HEK293 (cell line): ENCODE measurements at regions not wholly inside any gene's neighbourhood (a gene's known extent, or its start where the extent isn't known, plus 50 kb on each side); places are given as distances from the start of the nearest gene placed in this dataset.
A peak's percentile ranks its signal among the peaks of the same experiment; 100 is the strongest.

ENCODE experiments used
- CTCF ChIA-PET: fragments of 350-600 bp; formaldehyde crosslinking; extraction: SDS; loops from one replicate; lab custom pipeline; 2021; ENCODE audit warnings: antibody characterized with exemption; lab: Yijun Ruan, JAX
- POLR2A ChIA-PET: fragments of 300-600 bp; formaldehyde crosslinking; extraction: SDS; loops from one replicate; lab custom pipeline; 2020; ENCODE audit warnings: antibody characterized with exemption, inconsistent platforms; lab: Yijun Ruan, JAX
- H3K27ac ChIP-seq: fragments of 200-500 bp; sonication (Bioruptor generic); 2 replicates; pipeline ENCODE4 v1.5.1; 2014; ENCODE audit warnings: low read depth, low read length, control low read depth, inconsistent platforms; ENCODE audit errors: extremely low read depth
- H3K36me3 ChIP-seq, 2 experiments: fragments of 200-500 bp in 1 of 2; sonication (Bioruptor generic) in 1 of 2; 1 replicate in 1 of 2; 2 replicates in 1 of 2; pipeline ENCODE4 v1.5.1; 2014 to 2017; ENCODE audit warnings: inconsistent platforms in 2 of 2, low read length in 2 of 2; ENCODE audit not compliant: control insufficient read depth in 2 of 2, insufficient read depth in 1 of 2
- H3K4me1 ChIP-seq: fragments of 200-500 bp; sonication (Bioruptor generic); 2 replicates; pipeline ENCODE4 v1.5.1; 2014; ENCODE audit warnings: mild to moderate bottlenecking, low read length, inconsistent platforms; ENCODE audit not compliant: control insufficient read depth, insufficient read depth
- H3K4me3 ChIP-seq: 2 replicates; pipeline ENCODE4 v1.5.1; 2011; ENCODE audit warnings: low read depth, mild to moderate bottlenecking, control low read depth, low read length, moderate library complexity
- H3K9me3 ChIP-seq: fragments of 200-500 bp; sonication (Bioruptor generic); 2 replicates; pipeline ENCODE4 v1.5.1; 2014; ENCODE audit warnings: low read depth, low read length, inconsistent platforms; ENCODE audit not compliant: control insufficient read depth, insufficient read depth
- EGR2 ChIP-seq: fragments of 450-650 bp; formaldehyde crosslinking; IDR thresholded peaks from 2 replicates; pipeline ENCODE4 v1.5.1; 2016; ENCODE audit warnings: low read depth, missing biosample characterization, missing genetic modification characterization
- FEZF1 ChIP-seq: fragments of 450-650 bp; formaldehyde crosslinking; IDR thresholded peaks from 2 replicates; pipeline ENCODE4 v1.5.1; 2016; ENCODE audit warnings: missing biosample characterization, missing genetic modification characterization
- OVOL3 ChIP-seq: fragments of 450-650 bp; formaldehyde crosslinking; IDR thresholded peaks from 2 replicates; pipeline ENCODE4 v1.5.1; 2016; ENCODE audit warnings: missing biosample characterization, missing genetic modification characterization
- SP2 ChIP-seq: fragments of 450-650 bp; formaldehyde crosslinking; IDR thresholded peaks from 2 replicates; pipeline ENCODE4 v1.5.1; 2016; ENCODE audit warnings: missing biosample characterization, missing genetic modification characterization
- ZFHX2 ChIP-seq: fragments of 450-650 bp; formaldehyde crosslinking; conservative IDR thresholded peaks from 2 replicates; pipeline ENCODE4 v1.5.1; 2016; ENCODE audit warnings: missing biosample characterization, missing genetic modification characterization
- ZIC2 ChIP-seq: fragments of 450-650 bp; formaldehyde crosslinking; IDR thresholded peaks from 2 replicates; pipeline ENCODE4 v1.5.1; 2016; ENCODE audit warnings: missing biosample characterization, missing genetic modification characterization
- ZNF174 ChIP-seq: fragments of 450-650 bp; formaldehyde crosslinking; IDR thresholded peaks from 2 replicates; pipeline ENCODE4 v1.5.0; 2017; ENCODE audit warnings: missing biosample characterization, mild to moderate bottlenecking, missing genetic modification characterization
- ZNF274 ChIP-seq, 2 experiments: fragments of 200-500 bp in 1 of 2; fragments of 450-650 bp in 1 of 2; sonication (Bioruptor generic) in 1 of 2; formaldehyde crosslinking in 1 of 2; IDR thresholded peaks; 2 replicates each; pipeline versions ENCODE4 v1.5.1 to v1.6.1; 2014 to 2016; ENCODE audit warnings: borderline replicate concordance in 1 of 2, inconsistent platforms in 1 of 2, low read length in 1 of 2, missing biosample characterization in 1 of 2, missing genetic modification characterization in 1 of 2
- ZNF621 ChIP-seq: fragments of 450-650 bp; formaldehyde crosslinking; IDR thresholded peaks from 2 replicates; pipeline ENCODE4 v1.5.1; 2017; ENCODE audit warnings: missing biosample characterization, missing genetic modification characterization
- ZNF768 ChIP-seq: fragments of 450-650 bp; formaldehyde crosslinking; IDR thresholded peaks from 2 replicates; pipeline ENCODE4 v1.5.1; 2018; ENCODE audit warnings: missing biosample characterization, mild to moderate bottlenecking, missing genetic modification characterization
- TF ChIP-seq, protein P1 (sequence below): fragments of 450-650 bp; formaldehyde crosslinking; IDR thresholded peaks from 2 replicates; pipeline ENCODE4 v1.5.1; 2016; ENCODE audit warnings: missing biosample characterization, missing genetic modification characterization
- TF ChIP-seq, protein P2 (sequence below): fragments of 450-650 bp; formaldehyde crosslinking; IDR thresholded peaks from 2 replicates; pipeline ENCODE4 v1.5.1; 2017; ENCODE audit warnings: missing biosample characterization, missing genetic modification characterization
- TF ChIP-seq, protein P3 (sequence below): fragments of 450-650 bp; formaldehyde crosslinking; IDR thresholded peaks from 2 replicates; pipeline ENCODE4 v1.5.1; 2016; ENCODE audit warnings: missing biosample characterization, missing genetic modification characterization

DNA sequence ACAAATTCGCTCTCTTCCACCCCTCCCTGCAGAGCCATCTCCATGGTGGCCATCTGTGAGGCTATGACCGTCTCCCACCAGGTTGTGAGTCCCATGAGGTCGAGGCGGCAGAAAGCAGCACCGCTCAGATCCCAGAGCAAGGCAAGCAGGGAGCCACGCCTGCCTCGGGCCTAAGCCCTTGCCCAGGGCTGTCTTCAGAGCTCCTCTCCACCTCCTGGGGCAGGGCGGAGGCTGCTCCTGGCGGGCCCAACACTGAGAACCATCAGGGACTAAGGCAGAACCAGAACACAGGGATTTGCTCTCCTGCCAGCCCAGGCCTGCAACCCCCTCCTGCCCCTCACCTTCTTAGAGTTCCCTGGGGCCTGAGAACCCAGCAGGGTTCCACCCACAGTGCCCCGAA is 80.9 kb upstream of the WNT11 start:
- CTCF ChIA-PET = no interaction called here
- no peak overlapping the region for H3K27ac ChIP-seq
- no peak overlapping the region for H3K4me3 ChIP-seq
- TF ChIP-seq ZNF768 (tag by site-specific recombination) (no peak), ZIC2 (tag by site-specific recombination) (peak; percentile 53)
- TF ChIP-seq, all 188 proteins: peak for 1
- Histone ChIP-seq H3K9me3 (no peaks in the 10 kb centered on the region), H3K4me1 (peaks cover 2% of the 10 kb centered on the region; the same call in 1 of the 2 replicates), H3K36me3 (no peaks in the 10 kb centered on the region)
- POLR2A ChIA-PET = no interaction called here

DNA sequence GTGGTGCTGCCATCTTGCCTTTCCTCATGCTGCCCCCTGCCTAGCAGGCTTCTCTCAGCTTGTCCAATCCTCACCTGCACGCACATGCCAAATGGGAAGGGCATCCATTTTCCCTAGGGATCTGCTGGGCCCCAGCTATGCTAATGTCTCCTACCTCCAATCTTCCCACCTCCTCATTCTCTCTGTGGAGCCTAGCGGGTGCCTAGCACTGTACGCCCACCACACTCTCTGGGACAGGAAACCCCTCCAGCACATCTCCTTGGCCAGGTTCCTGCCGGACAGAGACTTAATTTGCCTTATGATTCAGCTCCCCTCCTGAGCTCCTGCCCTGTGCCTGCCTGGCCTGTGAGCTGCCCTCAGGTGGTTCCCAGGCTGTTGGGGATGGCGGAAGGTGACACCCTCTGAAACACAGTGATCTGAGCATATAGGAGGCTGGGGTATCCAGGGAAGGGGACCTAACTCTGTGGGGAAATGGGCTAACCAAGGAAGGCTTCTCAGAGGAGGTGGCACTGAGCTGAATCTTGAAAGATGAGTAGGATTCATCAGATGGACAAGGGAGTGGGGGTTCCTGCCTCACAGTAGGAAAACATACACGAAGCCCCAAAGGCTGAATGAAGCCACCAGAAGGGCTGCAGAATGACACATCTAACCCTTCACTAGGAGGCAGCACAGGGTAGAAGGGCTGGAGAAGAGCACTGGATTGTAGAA is 79.2 kb upstream of the WNT11 start:
- POLR2A ChIA-PET = no interaction called here

DNA sequence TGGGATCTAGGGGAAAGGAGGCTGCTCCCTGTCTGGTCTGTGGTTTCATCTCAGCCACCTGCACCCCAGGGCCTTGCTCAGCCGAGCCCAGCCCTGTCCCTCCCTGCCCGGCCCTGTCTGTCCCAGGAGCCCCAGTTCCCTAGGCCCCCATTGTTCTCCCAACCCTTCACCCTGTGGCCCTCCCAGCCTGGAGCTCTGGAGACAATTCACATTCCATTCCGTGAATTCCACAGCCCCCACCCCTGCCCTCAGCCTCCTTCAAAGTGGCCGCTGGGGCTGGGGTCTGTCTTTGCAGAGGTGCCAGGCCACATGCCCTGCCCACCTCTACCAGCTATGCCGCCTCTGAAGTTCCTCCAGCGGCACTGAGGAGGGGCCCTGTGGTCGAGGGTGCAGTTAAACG is 77.9 kb upstream of the WNT11 start:
- no peak overlapping the region for H3K4me3 ChIP-seq
- no peaks in the 10 kb centered on the region for H3K9me3 ChIP-seq
- POLR2A ChIA-PET = no interaction called here
- no peak for TF ChIP-seq SP2 (tag by site-specific recombination)
- no peak for TF ChIP-seq OVOL3 (tag by site-specific recombination)
- TF ChIP-seq, protein P1, sequence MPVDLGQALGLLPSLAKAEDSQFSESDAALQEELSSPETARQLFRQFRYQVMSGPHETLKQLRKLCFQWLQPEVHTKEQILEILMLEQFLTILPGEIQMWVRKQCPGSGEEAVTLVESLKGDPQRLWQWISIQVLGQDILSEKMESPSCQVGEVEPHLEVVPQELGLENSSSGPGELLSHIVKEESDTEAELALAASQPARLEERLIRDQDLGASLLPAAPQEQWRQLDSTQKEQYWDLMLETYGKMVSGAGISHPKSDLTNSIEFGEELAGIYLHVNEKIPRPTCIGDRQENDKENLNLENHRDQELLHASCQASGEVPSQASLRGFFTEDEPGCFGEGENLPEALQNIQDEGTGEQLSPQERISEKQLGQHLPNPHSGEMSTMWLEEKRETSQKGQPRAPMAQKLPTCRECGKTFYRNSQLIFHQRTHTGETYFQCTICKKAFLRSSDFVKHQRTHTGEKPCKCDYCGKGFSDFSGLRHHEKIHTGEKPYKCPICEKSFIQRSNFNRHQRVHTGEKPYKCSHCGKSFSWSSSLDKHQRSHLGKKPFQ (tag by site-specific recombination) = no peak
- TF ChIP-seq ZNF621 (tag by site-specific recombination) = no peak
- no peak for TF ChIP-seq ZNF174 (tag by site-specific recombination)
- TF ChIP-seq FEZF1 (tag by site-specific recombination) = no peak
- no peak for TF ChIP-seq ZNF274 (IDR thresholded peaks at IDR 0.05; ENCODE audit: low read length)
- no peak for TF ChIP-seq ZNF274 (tag by site-specific recombination; IDR thresholded peaks at IDR 0.05; ENCODE audit: borderline replicate concordance)
- TF ChIP-seq, protein P2, sequence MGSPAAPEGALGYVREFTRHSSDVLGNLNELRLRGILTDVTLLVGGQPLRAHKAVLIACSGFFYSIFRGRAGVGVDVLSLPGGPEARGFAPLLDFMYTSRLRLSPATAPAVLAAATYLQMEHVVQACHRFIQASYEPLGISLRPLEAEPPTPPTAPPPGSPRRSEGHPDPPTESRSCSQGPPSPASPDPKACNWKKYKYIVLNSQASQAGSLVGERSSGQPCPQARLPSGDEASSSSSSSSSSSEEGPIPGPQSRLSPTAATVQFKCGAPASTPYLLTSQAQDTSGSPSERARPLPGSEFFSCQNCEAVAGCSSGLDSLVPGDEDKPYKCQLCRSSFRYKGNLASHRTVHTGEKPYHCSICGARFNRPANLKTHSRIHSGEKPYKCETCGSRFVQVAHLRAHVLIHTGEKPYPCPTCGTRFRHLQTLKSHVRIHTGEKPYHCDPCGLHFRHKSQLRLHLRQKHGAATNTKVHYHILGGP (tag by site-specific recombination) = no peak
- no peaks in the 10 kb centered on the region for H3K4me1 ChIP-seq
- H3K27ac ChIP-seq = no peak overlapping the region
- CTCF ChIA-PET = interaction anchor here (0.6 kb wide), 1 partner anchor 13 kb away, joined by 3 read pairs; no protein-coding TSS in a partner anchor
- no peaks in the 10 kb centered on the region for H3K36me3 ChIP-seq

More for the DNA sequence above, 79.2 kb upstream of the WNT11 start:
- no peaks in the 10 kb centered on the region for H3K4me1 ChIP-seq
- no peak overlapping the region for H3K4me3 ChIP-seq
- TF ChIP-seq EGR2 (tag by site-specific recombination) (peak; percentile 72), ZFHX2 (tag by site-specific recombination) (peak; percentile 51)
- TF ChIP-seq, protein P3, sequence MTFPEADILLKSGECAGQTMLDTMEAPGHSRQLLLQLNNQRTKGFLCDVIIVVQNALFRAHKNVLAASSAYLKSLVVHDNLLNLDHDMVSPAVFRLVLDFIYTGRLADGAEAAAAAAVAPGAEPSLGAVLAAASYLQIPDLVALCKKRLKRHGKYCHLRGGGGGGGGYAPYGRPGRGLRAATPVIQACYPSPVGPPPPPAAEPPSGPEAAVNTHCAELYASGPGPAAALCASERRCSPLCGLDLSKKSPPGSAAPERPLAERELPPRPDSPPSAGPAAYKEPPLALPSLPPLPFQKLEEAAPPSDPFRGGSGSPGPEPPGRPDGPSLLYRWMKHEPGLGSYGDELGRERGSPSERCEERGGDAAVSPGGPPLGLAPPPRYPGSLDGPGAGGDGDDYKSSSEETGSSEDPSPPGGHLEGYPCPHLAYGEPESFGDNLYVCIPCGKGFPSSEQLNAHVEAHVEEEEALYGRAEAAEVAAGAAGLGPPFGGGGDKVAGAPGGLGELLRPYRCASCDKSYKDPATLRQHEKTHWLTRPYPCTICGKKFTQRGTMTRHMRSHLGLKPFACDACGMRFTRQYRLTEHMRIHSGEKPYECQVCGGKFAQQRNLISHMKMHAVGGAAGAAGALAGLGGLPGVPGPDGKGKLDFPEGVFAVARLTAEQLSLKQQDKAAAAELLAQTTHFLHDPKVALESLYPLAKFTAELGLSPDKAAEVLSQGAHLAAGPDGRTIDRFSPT (tag by site-specific recombination) = no peak
- no peak overlapping the region for H3K27ac ChIP-seq
- no peaks in the 10 kb centered on the region for H3K9me3 ChIP-seq
- CTCF ChIA-PET = no interaction called here
- no peaks in the 10 kb centered on the region for H3K36me3 ChIP-seq
